HG03095 (cell line): ENCODE measurements at regions not wholly inside any gene's neighbourhood (a gene's known extent, or its start where the extent isn't known, plus 50 kb on each side); places are given as distances from the start of the nearest gene placed in this dataset.

ENCODE experiments used
- ATAC-seq: cut with Tn5 transposase; IDR thresholded peaks from one replicate; pipeline ENCODE4 v1.9.1; 2021; ENCODE audit warnings: moderate library complexity; ENCODE audit not compliant: unreplicated experiment

DNA sequence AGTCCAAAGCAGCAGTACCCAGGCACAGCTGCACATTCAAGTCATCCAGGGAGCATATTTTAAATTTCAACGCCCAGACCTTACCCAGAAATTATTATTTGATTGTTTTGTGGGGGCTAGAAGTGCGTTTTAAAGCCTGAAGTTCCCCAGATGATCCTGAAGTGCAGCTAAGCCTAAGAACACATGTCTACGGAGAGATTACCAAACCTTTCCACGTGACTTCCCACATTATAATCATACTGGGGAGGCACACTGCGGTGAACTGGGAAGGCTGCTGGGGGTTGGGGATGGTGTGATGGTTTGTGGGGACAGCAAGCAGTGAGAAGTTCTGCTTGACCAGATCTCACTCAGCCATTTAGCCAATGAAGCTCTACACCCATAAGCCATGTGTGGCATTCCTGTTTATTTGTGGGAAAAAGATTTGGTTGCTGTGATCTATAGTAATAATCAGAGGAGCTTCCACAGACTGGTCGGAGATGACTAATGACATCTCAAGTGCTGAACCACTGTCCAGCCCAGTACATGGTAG lies 93.4 kb upstream of the CDH6 start:
- ATAC-seq: no peak

DNA sequence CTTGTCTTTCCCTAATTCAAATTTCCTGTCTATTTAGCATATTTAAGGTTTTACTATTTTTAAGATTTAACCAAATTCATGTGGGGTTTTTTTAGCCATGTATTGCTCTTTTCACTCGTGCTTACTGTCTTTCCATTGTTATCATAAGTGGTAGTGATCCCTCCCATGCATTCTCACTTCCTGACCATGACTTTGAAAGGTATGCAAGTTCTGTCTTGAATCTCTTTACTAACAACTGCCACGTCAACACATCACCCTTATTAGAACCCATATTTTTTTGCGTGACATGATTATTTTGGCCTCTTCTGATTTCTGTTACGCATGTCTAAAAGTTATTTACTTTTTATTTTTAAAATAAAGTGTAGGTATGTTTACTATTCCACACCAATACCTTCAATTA lies 94.7 kb upstream of the CDH6 start:
- no peak for ATAC-seq

DNA sequence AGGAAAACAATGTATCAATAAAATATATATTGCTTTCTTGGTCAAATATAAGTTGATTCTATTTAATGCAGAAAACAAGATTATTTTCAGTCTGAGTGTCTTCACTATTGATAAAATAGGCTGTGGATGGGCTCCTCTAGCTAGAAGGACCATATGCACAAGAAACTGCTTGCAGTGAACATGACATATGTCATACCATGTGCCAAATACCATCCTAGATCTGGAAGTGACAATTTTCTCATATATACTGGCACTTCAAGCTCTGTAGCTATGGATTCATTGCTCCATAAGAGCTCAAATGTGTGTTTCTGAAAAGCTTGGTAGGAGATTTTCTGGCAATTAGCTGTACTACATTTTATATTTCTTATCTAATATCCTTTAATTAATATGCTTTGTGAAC lies 95.6 kb upstream of the CDH6 start:
- ATAC-seq: no peak

DNA sequence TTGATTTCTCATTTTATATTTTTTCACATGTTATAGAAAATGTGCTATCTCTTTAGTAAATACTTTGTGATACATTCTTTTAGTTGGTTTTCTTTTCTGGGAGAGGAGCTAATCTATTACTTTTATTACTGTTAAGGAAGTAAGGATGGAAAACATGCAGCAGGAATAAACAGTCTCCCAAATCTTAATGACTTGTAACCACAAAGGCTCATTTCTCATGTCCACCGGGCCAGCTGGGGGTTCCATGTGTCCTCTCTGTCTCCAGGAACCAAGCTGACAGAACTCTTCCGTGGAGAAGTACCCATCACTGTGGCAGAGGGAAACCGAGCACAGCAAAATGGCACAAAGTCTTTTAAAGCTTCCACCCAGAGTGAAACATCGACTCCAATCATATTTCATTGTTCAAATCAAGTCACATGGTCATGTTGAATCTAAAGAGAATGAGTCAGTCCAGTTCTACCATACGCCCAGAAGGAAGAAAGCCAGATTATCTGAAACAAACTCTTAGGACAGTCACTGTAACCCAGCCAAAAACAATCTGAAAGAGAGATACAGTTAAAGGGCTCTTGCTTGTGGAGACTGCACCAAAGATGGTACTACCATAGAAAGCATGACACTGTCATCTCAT lies 97.1 kb upstream of the CDH6 start:
- ATAC-seq: no peak

DNA sequence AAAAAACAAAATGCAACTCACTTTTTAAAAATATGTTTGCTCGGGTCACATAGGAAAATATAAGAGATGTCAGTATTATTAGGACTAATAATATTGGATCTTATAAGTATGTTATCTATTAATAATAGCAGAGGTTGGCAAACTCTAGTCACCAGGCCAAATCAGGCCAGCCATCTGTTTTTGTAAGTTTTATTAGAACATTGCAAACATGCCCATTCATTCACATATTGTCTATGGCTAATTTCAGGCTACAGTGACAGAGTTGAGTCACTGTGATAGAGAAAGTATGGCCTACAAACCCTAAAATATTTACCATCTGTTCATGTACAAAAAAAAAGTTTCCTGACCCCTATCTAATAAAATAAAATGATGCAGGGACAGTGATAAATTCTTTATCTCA lies 97.7 kb upstream of the CDH6 start:
- no peak for ATAC-seq

DNA sequence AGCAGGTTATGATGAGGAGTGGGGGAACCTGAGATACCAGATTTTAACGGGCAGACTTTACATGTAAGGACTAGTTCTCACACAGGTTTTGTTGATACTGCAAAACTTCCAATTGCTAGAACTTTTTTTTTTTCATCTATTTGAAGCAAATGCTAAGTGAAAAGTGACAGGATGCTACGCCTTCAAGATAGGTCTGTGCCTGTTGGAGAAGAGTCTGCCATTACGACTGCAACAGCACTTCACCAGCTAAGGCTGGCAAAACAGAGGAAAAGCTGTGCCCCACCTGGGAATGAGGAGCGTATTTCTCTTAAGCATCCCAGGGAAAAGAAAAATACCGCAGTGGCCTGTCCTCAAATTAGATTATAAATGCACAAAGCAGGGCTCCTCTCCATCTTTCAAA lies 102.0 kb upstream of the CDH6 start:
- ATAC-seq: no peak

DNA sequence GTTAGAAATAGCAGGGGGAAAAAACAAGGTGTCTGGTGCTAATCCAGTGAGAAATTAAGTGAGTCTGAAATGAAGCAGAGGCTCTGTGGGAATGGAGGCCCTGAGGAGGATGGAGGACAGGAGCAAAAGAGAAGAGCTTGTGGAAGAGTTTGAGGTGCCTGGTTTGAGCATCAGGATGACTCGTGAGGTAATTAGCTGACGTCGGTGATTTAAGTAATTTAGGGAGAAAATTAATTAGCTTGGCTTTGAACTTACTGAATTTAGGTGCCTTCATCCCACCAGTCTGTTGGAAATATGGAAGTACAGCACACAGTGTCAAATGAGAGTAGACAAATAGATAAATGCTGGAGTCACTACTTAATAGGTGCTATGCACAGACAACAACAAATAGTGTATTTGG lies 103.0 kb upstream of the CDH6 start:
- no peak for ATAC-seq

DNA sequence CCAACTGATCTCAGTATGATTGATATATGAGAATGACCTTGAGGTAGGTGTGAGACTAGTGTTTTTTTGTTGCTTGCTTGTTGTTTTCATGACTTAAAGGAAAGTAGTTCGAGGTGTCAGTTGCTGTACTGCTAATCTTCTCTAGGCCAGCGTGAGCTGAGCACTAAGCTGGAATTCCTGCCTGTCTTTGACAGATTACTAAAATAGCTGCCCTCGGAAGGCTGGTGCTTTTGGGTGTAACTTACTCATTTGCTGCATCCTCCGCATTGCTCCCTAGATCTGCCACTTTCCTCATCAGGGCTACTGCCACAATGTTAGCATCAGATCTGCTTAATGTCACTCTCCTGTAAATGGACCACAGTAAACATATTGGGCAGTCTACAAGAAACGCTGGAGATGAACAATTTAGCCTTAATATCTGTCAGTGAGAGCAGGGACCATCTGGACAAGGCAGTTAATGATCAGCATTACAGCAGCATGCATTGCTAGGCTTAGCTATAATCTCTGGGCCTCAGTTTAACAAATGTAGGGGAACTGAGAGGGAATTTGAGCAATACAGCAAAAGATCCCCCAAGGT lies 106.6 kb upstream of the CDH6 start:
- no peak for ATAC-seq

DNA sequence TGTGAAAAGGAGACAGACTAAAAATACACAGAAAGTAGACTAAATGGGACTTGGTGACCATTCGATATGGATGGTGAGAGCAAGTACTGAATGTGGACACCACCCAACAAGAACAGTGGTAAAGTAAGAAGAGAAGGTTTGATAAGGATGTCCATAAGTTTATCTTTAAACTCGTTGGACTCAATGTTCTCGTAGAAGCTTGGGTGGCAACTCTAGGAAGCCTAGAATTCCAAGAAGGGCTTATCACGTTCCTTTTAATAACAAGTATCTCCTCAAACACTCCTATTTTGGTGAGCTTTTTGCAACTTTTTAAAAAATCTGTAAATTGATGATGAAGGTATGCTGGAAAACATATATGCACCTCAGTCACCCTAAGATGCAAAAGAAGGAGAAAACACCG lies 108.6 kb upstream of the CDH6 start:
- ATAC-seq: no peak

DNA sequence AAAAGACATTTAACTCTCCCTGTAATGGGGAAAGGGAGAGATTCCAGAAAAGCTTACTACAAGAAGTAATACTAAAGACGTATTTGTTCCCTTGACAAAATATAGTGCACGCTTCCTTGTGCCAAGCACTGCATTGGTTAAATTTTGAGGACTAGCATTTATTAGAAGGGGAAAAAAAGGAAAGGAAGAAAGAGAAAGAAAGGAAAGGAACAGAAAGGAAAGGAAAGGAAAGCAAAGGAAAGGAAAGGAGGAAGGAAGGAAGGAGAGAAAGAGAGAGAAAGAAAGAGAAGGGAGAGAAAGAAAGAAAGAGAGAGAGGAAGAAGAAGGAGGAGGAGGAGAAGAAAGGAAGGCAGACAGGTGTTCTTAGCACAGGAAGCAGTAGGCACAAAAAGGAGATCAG lies 110.1 kb upstream of the CDH6 start:
- no peak for ATAC-seq

DNA sequence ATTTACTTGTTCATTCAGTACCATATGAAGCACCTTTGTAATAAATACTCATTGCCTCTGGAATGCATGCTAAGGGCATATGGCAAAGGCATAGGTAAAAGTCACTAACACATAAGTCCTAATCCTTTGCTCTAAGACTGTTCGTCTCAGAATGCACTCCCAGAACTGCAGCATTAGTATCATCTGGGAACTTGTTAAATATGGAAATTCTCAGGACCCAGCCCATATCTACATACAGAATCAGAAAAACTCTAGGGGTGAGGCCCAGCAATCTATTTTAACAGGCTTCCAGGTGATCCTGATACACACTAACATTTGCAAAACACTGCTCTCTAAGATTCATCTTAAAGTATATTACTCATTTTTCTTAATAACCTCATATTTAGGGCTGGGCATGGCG lies 113.8 kb upstream of the CDH6 start:
- ATAC-seq: no peak

DNA sequence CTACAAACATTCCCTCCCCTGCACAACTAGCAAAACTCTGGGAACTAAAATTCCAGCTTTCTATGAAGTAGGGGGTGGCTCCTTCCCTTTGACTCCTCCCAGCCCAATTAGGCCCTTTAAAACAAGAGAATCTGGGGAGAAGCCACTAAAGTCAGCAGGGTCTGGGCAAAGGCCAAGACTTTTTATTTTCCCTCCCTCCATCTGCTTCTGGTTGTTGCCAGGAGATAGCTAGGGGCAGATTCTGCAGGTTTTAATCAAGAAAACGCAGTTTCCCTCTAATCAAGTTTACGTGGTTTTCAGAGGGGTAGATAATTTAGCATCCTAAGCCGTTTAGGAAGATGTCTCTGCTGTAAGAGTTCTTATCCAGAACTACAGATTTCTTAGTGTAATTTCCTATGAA lies 114.5 kb upstream of the CDH6 start:
- no peak for ATAC-seq

DNA sequence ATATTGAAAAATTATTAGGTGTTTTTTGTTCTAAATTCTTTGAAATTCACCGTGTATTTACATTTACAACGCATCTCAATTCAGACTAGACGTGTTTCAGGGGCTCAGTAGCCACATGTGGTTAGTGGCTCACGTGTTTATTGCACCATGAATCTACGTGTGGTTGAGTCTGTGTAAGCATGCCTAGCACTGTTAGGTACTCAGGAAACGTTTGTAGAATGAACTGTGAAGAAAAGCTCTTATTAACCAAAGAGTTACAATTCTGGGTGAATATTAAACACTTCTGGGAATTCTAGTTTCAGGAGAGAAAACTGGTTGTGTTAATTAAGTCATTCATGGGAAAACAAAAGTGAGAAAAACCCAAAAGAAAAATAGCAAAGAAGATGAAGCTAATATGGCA lies 117.5 kb upstream of the CDH6 start:
- no peak for ATAC-seq

DNA sequence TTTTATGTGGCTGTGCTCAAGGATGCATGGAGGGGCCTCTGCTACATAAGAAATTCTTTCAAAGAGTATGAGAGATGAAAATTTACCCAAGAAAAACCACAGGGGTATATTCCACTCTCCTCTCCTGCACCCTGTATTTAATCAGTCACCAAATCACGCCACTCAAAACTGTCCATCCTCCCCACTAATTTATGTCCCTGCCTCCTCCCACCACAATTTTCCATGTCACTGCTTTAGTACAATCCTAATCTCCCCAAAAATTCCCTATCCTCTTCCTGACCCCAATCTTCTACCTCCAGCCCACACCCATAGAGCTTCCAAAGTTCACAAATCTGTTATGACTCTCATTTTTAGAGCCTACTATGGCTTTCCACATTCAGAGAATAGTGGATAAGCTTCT lies 125.2 kb upstream of the CDH6 start:
- no peak for ATAC-seq

DNA sequence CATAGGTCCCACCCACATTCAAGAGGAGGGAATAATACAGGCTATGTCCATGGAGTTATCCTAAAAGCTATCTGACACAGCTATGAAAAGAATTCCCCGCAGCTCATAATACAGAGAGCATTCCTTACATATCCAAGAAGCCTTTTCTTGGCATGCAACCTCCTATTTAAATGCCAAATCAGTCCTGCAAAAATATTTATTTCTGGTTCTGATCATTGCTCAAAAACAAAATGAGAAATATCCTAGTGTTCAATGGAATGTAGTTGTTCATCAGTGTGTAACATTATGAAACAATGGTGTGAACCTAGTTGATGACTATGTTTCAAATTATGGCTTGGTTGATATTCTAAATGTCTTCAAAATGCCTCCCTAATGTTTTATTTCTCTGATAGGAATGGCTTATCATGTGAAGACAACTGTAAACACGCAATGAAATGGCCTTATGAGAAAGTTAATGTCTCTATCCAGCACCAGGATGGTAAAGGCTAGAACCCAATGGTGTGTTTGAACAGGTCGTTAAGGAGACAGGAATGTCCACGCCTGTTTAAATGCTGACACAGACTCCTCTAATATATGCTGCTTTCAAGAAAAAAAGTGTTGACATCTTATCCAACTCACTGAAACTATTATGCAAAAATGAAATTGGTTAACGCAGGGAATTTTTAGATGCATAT lies 126.7 kb upstream of the CDH6 start:
- ATAC-seq: no peak

DNA sequence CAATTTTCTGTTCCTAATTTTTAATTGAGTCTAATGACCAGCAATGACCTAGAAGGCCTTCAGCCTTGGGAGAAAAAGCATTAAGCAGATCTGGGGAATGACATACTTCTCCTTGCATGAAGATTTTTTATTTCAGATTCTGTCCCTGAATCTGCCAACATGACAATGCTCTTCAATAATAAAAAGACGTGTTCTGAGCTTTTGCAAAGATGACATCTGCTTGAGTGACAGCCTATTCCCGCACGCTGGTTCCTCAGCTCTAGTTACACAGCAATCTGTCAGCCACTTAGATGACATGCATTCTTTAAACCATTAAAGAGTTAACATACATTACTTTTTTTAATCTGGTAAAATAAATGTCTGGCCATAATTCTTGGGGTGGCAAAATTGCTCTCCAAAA lies 129.3 kb upstream of the CDH6 start:
- ATAC-seq: no peak

DNA sequence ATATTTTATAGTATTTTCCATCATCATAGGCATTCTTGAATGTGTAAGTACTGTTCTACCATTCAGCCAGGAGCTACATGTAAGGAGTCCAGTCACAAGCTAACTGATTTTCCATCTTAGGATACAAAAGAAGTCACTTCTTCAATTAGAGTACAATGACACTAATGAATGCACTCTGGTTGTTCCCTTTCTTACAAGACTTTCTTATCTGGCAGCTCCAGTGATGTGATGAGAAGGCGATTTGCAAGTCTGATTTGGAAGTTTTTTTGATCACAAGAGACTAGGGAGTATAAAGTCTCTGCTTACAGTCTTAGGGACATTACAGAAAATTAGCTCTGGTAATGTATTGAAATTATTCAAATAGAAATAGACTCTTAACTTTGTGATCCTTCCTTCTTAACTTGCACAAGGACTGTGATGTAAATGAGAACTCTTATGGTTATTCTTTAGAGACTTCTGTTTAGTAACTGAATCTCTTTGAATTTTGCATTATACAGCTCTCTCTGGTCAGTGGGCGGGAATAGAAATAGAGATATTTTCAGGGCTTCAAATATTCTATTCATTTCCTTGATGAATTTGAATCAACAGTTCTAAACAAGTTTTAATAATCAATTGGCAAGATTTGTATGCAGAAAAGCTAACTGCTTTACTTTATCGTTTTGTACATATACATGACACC lies 130.4 kb upstream of the CDH6 start:
- ATAC-seq: no peak

DNA sequence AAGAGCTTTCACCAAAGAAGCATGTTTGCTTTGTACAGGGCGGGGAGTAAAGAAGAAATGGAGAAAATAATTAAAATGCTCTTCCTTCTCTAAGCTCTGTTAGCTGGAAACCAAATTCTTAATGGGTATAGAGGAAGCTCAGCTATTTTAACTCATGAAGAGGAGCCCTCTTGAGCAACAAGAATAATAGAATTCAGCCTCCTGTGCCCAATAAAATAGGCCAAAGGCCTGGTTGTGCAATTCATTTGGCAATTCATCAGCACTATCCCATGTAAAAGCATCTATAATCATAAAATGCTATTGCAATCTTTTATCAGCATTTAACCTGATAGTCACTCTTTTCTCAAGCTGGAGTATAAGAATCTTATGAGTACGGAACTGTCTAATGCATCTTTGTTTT lies 133.6 kb upstream of the CDH6 start:
- ATAC-seq: no peak

DNA sequence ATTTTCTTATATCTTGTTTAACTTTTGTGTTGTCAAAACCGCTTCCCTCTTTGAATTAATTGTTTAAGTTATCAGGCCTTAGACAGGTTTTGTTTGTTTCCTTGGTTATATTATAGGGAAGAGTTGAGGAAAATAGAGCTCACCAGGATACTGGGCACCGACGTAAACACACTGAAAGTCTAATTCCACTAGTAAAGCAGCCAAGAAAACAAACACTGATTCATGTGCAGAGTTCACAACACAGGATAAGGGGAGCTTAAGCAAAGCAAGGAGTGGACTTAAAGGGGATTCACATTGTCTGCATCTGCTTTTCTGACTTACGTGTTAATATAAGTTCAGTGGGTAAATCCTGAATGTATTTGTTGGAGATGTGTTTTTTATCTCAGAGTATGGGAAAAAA lies 139.0 kb upstream of the CDH6 start:
- no peak for ATAC-seq

DNA sequence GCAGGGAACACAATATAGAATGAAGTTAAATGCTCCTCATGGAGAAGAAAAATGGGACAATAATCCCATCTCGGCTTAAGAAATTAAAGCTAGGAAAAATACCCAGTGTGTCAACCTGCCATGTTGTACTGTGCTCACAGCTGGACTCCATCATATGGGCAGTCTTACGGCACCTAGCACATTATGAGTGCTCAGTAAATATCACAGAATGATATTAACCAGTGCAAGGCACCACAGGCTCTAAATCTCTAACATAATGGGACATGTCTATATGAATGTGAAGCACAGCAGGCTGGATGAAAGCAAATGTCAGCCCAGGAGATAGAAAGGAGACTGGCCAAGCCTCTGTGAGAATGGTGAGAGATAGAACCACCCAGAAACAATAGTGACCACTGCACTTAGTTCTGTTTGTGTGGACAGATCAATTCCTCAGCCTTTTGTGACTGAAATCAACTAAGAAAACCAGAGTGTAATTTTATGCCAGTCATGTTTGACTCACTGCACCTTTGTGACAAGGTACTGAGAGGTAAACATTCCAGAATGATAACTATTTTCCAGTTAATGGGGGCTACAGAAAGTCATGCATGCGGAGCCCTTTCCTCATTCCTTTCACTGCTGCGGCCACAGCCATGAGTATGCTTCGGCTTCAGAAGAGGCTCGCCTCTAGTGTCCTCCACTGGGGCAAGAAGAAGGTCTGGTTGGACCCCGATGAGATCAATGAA lies 140.4 kb upstream of the CDH6 start:
- no peak for ATAC-seq

DNA sequence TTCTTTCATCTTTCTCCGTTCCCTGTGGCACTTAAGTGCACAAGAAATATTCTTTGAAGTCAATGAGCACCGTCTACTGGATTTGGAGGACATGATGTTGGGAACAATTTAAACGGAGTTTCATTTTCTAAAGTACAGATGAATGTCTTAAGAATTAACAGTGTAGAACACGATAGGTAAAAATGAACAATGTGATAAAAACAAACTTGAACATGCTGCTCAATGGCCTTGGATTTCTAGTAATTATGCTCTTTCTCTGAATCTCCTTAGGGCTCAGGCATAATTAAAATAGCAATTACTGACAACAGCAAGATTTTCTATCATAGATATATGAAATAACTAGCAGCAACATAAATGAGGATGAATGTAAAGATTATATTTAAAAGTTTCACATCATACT lies 142.2 kb upstream of the CDH6 start:
- no peak for ATAC-seq
